Heart left ventricle (tissue), 16 donors: ENCODE measurements at regions not wholly inside any gene's neighbourhood (a gene's known extent, or its start where the extent isn't known, plus 50 kb on each side); places are given as distances from the start of the nearest gene placed in this dataset.
"Not testable (repeated sequence)": the region's sequence is repeated elsewhere in the genome, so short reads cannot be mapped to it uniquely, and the experiment has no call there.

Experiments
- ATAC-seq, 4 donors: fragments of 200-7000 bp; cut with Tn5 transposase; one replicate each; pipeline ENCODE4 v1.9.1; 2020 to 2022; ENCODE audit warnings: moderate library complexity in 4 of 4, mild to moderate bottlenecking in 3 of 4, moderate number of reproducible peaks in 1 of 4
- DNase-seq, 5 donors: peaks; one replicate each; pipeline ENCODE4 v3.0.0-alpha.2; 2020
- H3K27ac ChIP-seq, 12 donors: fragments of 200-600 bp; sonication (generic) in 4 of 12; one replicate each; pipeline versions ENCODE4 v1.5.0 to v1.8.0; 2016 to 2022; ENCODE audit warnings: mild to moderate bottlenecking in 2 of 12
- H3K27me3 ChIP-seq, 9 donors: fragments of 200-600 bp; sonication (generic) in 2 of 9; one replicate each; pipeline versions ENCODE4 v1.5.1 to v1.8.0; 2016 to 2022; ENCODE audit warnings: mild to moderate bottlenecking in 3 of 9
- H3K36me3 ChIP-seq, 9 donors: fragments of 200-600 bp; sonication (generic) in 2 of 9; one replicate each; pipeline versions ENCODE4 v1.5.0 to v1.8.0; 2018 to 2022; ENCODE audit warnings: mild to moderate bottlenecking in 2 of 9
- H3K4me1 ChIP-seq, 12 donors: fragments of 200-600 bp; sonication (generic) in 4 of 12; one replicate each; pipeline versions ENCODE4 v1.5.0 to v1.8.0; 2016 to 2022; ENCODE audit warnings: mild to moderate bottlenecking in 3 of 12
- H3K4me3 ChIP-seq, 12 donors: fragments of 200-600 bp; sonication (generic) in 4 of 12; one replicate each; pipeline versions ENCODE4 v1.5.0 to v1.8.0; 2017 to 2022; ENCODE audit warnings: mild to moderate bottlenecking in 9 of 12, moderate library complexity in 4 of 12
- H3K9me3 ChIP-seq, 12 donors: fragments of 200-600 bp; sonication (generic) in 4 of 12; one replicate each; pipeline versions ENCODE4 v1.5.0 to v1.8.0; 2016 to 2022; ENCODE audit warnings: mild to moderate bottlenecking in 1 of 12
- CTCF ChIP-seq, 12 donors: fragments of 200-600 bp; sonication (generic) in 4 of 12; IDR thresholded peaks; one replicate each; pipeline versions ENCODE4 v1.5.0 to v1.8.0; 2018 to 2022; ENCODE audit warnings: antibody characterized with exemption in 12 of 12, mild to moderate bottlenecking in 5 of 12
- POLR2A ChIP-seq, 2 donors: fragments of 450-650 bp; IDR thresholded peaks; one replicate each; pipeline ENCODE4 v1.6.1; 2017; ENCODE audit warnings: antibody characterized with exemption in 2 of 2, mild to moderate bottlenecking in 2 of 2, moderate library complexity in 2 of 2
- WGBS, 4 donors: extraction: QIAGEN DNeasy Blood & Tissue Kit in 2 of 4; methylation state at CpG; one replicate each; pipeline versions ENCODE4 v1.1.5 to v1.1.7; 2013 to 2018; 5-methylcytosine and 5-hydroxymethylcytosine counted together
- intact Hi-C, 10 donors: fragments of 100-400 bp; cut with DNase I; formaldehyde crosslinking; loops; one replicate each; pipeline versions ENCODE4 v1.11.1 to v1.14.2; 2022
- donor health status: ischemic (EF 13 %, LVEDD 7.1; RV severe dilation, severe dysfunction).
- donor health status: healthy with polysubstance abuse.
- donor health status: DM: no; HTN: yes; CAD: no.
- donor health status: DM: no; HTN: no; CAD: no.
- donor health status: ischemic (EF 25% LVEDD 6.9; RV normal size, moderate dysfunction).
- donor health status: ischemic (EF 25% LVEDD 5.7; RV mildly dilated, moderate dysfunction).
- donor health status: healthy.
- donor health status: DM: yes; HTN: yes; CAD: no.
- donor health status: ischemic (EF 35%, LVEDD 5.7; RV mildly dilated, moderate dysfunction).
- donor health status: nonischemic (EF 11% LVEDD 7.7; RV severe dilation, severe dysfunction).
- donor health status: DM: yes; HTN: yes; CAD: no.
- donor health status: PGD.
- donor health status: ischemic (EF 29% LVEDD 5.4; RV normal size, mild dysfunction).
- donor health status: nonischemic (EF 23%, LVEDD 6.1; RV moderate dilation, normal function).

GRCh38 chr1:220966473-220966872 lies 87.2 kb downstream of the HLX start:
- H3K4me3 ChIP-seq: no peak overlapping the region
- intact Hi-C loops: no loop called here
- TF ChIP-seq POLR2A (IDR thresholded peaks at IDR 0.05) (no peak), CTCF (IDR thresholded peaks at IDR 0.05) (no peak)

GRCh38 chr1:220966881-220967611 lies 87.8 kb downstream of the HLX start:
- DNase-seq (peak in 1 of 5 donors; percentile 17), ATAC-seq (peak in 3 of 4 donors; percentile 41 to 76 (median 63))
- WGBS, 4 donors: 42 to 63% (median 47%) methylated on average over 8 of the region's 8 CpGs
- Histone ChIP-seq H3K9me3 (peaks cover 0 to 27% (median 4%) of the 10 kb centered on the region in 12 donors), H3K4me1 (peaks cover 0 to 7% (median 0%) of the 10 kb centered on the region in 12 donors), H3K27me3 (no peaks in the 10 kb centered on the region), H3K36me3 (no peaks in the 10 kb centered on the region), H3K4me3 (no peak overlapping the region), H3K27ac (no peak overlapping the region)
- intact Hi-C loops: no loop called here
- TF ChIP-seq POLR2A (IDR thresholded peaks at IDR 0.05): no peak
- no peak for TF ChIP-seq CTCF (IDR thresholded peaks at IDR 0.05)

More at GRCh38 chr1:220966473-220966872, 87.2 kb downstream of the HLX start:
- ATAC-seq (no peak), DNase-seq (no peak)
- Histone ChIP-seq H3K9me3 (peaks cover 0 to 27% (median 4%) of the 10 kb centered on the region in 12 donors), H3K27ac (no peak overlapping the region), H3K4me1 (peaks cover 0 to 12% (median 0%) of the 10 kb centered on the region in 12 donors), H3K27me3 (no peaks in the 10 kb centered on the region), H3K36me3 (no peaks in the 10 kb centered on the region)

- 82 to 100% (median 86%) methylated on average over 2 of the region's 2 CpGs for WGBS, 4 donors
- Histone ChIP-seq H3K9me3 (peaks cover 0 to 31% (median 4%) of the 10 kb centered on the region in 12 donors), H3K4me3 (no peak overlapping the region), H3K27me3 (no peaks in the 10 kb centered on the region), H3K27ac (no peak overlapping the region), H3K4me1 (peaks cover 0 to 7% (median 0%) of the 10 kb centered on the region in 12 donors), H3K36me3 (no peaks in the 10 kb centered on the region)
- no peak for ATAC-seq
- DNase-seq: no peak
- TF ChIP-seq POLR2A (IDR thresholded peaks at IDR 0.05) (no peak), CTCF (IDR thresholded peaks at IDR 0.05) (no peak)
- intact Hi-C loops: no loop called here
Measured at GRCh38 chr1:220967911-220968310, 88.7 kb downstream of the HLX start.

GRCh38 chr1:220969281-220969680 lies 90.0 kb downstream of the HLX start:
- H3K4me1 ChIP-seq, ATAC-seq, H3K4me3 ChIP-seq, intact Hi-C loops, DNase-seq, H3K36me3 ChIP-seq, H3K27me3 ChIP-seq, H3K27ac ChIP-seq: not testable (repeated sequence)
- peaks cover 0 to 28% (median 2%) of the 10 kb centered on the region in 12 donors for H3K9me3 ChIP-seq
- WGBS, 4 donors: 92 to 95% (median 93%) methylated on average over 2 of the region's 2 CpGs
